Superior temporal gyrus (tissue), 1 donor: ENCODE measurements at regions not wholly inside any gene's neighbourhood (a gene's known extent, or its start where the extent isn't known, plus 50 kb on each side); places are given as distances from the start of the nearest gene placed in this dataset.
"Not testable (repeated sequence)": the region's sequence is repeated elsewhere in the genome, so short reads cannot be mapped to it uniquely, and the experiment has no call there.

Experiments used
- DNase-seq: peaks from one replicate; pipeline ENCODE4 v3.0.0-alpha.2; 2016; ENCODE audit errors: extremely low spot score

- DNase-seq = not testable (repeated sequence)
Measured at GRCh38 chr11:67940440-67940839, 63.5 kb downstream of the UNC93B1 start.

- DNase-seq = not testable (repeated sequence)
Measured at GRCh38 chr11:67938964-67939363, 64.9 kb downstream of the UNC93B1 start.

DNA sequence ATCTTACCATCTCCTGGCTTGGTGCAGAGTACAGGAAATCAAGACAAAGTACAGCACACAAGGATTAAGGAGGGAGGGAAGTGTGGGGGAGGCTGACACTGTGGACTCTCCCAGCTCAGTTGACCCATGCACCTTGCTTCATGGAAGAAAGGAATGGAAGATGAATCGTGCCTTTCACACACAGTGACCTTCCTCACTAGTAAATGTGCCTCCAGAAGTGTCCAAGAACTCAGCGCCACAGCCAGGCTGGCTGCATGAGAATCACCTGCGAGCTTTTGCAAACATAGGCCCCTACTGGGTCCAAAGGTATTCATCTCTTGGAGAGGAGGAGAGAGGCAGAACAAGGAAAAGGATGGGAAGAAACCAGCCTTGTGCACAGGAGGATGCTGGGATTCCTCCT, 65.5 kb downstream of the UNC93B1 start:
- not testable (repeated sequence) for DNase-seq

GRCh38 chr11:67923565-67923964, 80.3 kb downstream of the UNC93B1 start:
- DNase-seq = not testable (repeated sequence)

GRCh38 chr11:67920546-67920945, 83.4 kb downstream of the UNC93B1 start:
- not testable (repeated sequence) for DNase-seq

- DNase-seq = not testable (repeated sequence)
Measured at GRCh38 chr11:67912184-67912583, 91.7 kb downstream of the UNC93B1 start.

GRCh38 chr11:67911211-67911610, 92.7 kb downstream of the UNC93B1 start:
- DNase-seq = not testable (repeated sequence)

- DNase-seq = not testable (repeated sequence)
Measured at GRCh38 chr11:67910803-67911202, 93.1 kb downstream of the UNC93B1 start.

DNA sequence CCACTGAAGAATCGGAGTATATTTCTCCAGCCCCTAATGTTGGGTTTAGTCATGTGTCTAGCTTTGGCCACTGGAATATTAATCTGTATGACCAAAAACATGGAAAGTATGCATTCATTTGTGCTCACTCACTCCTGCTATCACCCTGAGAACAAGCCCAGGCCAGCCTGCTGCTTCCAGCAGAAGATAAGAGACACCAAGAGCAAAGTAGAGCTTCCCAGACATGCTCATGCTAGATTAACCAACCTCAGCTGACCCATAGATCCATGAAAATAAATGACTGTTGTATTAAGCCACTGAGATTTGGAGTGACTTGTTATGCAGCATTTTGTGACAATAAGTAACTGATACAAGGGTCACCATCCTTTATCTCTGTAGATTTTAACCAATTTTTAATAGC, 96.9 kb downstream of the UNC93B1 start:
- DNase-seq = not testable (repeated sequence)

GRCh38 chr11:67899462-67899861, 104.4 kb downstream of the UNC93B1 start:
- not testable (repeated sequence) for DNase-seq

DNA sequence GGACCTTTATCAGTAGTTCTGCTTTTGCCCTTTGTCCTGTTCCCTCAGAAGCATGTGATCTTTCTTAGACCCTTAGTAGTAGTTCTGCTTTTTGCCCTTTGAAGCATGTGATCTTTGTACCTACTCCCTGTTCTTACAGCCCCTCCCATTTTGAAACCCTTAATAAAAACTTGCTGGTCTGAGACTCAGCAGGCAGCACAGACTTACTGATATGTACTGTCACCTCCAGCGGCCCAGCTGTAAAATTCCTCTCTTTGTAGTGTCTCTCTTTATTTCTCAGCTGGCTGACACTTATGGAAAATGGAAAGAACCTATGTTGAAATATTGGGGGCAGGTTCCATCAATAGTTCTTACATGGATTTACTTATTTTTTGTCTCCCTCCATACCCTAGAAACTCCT, 110.4 kb downstream of the UNC93B1 start:
- not testable (repeated sequence) for DNase-seq

DNA sequence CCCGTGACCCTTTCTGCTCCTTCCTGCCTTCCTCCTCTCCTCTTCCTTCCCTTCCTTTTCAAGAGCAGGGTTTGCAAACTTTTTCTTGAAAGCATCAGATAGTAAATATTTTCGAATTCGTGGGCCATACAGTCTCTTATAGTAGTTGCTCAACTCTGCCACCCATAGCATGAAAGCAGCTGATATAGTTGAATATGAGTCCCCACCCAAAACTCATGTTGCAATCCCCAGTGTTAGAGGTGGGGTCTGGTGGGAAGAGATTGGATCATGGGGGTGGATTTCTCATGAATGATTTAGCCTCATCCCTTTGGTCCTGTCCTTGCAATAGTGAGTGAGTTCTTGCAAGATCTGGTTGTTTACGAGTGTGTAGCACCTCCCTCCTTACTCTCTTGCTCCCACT, 114.3 kb downstream of the UNC93B1 start:
- DNase-seq = not testable (repeated sequence)

DNA sequence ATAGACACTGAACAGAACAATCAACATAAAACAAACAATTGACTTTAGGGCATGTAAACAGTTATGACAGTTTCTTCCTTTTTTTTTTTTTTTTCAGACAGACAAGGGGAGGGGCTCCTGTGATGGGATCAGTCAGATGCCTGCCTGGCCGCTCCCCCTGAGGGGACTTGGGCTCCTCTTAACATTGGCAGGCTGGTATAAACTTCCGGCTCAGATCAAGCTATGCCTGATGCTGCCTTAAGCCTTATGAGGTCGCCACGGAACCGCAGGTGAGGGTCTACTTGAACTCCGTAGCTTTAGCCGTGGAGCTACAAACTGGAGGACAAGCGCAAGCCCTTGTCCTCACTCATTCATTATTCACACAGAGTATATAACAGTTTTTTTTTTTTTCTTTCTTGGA, 115.8 kb downstream of the UNC93B1 start:
- not testable (repeated sequence) for DNase-seq

- not testable (repeated sequence) for DNase-seq
Measured at GRCh38 chr11:67886672-67887071, 117.2 kb downstream of the UNC93B1 start.

DNA sequence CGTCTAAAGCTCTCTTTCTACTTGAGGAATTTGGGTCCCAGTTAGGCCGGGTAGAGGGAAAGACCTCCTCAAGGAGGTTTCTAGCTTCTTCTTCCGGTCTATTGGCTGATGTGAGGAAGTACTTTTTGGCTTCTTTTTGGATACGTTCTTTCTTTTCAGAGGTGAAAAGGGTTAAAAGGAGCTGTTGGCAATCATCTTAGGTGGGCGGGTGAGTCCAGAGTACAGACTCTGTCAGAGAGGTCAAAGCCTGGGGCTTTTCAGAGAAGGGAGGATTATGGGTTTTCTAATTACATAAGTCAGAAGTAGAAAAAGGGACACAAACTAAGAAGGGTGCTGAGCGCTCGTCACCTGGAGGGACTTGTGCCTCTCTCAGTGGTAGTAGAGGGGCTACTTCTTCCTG, 117.7 kb downstream of the UNC93B1 start:
- DNase-seq = not testable (repeated sequence)

DNA sequence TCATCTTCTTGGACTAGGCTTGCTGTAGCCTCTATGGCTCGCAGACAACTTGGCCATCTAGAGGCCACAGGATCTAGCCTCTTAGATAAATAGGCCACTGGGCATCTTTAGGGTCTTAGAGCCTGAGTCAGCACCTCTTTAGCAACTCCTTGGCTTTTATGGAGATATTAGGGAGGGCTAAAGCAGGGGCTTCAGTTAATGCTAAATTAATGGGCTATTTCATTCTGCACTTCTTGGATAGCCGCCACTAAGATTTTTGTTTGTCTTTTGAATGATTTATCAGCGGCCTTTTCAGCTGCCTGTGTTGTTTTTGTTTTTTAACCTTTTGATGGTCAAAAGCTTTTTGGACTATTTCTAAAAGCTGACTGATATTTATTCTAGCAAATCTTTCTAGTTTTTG, 118.3 kb downstream of the UNC93B1 start:
- DNase-seq = not testable (repeated sequence)

DNA sequence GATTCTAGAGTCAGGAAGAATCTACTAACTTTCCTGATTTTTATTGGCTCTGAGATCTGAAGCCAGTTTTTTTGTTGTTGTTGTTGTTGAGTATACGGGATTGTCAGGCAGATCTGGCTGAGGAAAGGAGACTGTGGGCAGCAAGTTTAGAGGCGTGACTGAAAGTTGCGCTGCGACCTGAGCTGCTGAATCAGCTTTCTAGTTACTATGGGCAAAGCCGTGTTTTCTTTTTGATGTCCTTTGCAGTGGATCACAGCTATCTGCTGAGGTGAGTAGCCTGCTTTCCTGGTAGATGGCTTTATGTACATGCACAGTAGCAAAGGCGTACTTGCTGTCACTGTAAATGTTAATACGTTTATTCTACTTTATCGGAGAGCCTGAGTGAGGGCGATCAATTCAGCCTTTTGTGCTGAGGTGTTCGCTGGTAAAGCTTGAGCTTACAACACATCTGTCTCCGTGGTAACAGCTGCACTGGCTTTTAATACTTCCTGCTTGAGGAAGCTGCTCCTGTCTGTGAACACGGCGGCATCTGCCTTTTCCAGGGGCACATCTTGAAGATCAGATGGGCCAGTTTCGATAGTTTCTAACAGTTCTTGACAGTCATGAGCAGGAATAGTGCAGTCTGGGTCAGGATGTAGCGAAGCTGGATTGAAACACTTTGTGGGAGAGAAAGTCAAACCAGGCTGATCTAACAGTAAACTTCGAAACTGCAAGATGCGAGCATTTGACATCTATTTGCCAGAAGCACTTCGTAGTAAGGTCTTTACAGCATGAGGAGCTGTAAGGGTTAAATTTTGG, 118.9 kb downstream of the UNC93B1 start:
- DNase-seq = not testable (repeated sequence)

DNA sequence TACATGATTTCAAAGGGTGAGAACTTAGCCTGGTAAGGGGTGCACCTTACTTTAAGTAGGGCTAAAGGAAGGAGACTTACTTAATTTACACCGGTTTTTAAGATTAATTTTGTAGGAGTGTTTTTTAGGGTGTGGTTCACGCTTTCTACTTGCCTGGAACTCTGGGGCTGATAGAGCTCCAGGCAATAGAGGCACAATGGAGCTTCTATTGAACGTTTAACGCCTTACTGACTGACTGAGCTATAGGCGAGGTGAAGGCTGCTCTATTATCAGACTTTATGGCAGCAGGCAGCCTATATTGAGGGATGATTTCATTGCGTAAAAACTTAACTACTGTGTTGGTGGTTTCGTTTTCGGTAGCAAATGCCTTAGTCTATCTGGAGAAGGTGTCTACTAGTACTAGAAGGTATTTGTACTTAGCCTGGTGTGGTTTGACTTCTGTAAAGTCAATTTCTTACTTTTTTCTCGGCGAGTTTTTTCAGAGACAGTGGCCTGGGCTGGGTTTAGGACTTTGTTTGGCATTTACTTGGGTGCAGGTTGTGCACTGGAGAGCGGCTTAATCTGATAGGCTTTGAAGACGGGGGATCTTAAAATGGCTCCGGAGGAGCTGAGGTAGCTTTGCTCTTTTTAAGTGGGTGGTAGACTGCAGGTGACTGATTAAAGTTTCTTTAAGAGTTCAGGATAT, 119.7 kb downstream of the UNC93B1 start:
- not testable (repeated sequence) for DNase-seq

GRCh38 chr11:67882304-67882703, 121.6 kb downstream of the UNC93B1 start:
- DNase-seq = not testable (repeated sequence)

- DNase-seq = not testable (repeated sequence)
Measured at GRCh38 chr11:67881836-67882235, 122.1 kb downstream of the UNC93B1 start.

DNA sequence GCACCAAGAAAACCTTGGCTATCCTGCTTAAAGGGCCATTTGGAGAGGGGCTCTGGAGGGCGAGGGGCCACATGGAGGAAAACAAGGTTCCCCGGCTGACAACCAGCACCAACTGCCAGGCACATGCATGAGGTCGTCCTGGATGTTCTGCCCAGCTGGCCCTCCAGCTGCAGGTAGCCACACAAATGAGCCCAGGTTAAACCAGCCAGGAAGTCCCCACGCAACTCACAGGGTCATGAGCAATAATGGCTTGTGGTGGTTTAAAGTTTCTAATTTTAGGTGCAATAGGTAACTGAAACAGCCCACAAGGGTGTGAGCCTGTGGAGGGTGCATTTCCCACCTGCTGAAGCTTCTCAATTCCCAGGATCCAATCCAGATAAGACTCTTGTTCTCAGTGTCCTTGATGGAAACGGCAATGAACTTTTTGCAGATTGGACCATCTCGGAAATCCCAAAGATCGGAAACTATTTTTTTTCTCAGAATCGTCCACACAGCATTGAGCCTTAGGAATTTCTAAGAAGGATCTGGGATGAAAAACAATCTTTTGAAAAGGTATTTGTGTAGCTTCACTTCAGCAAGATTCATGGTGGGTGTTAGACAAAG, 123.2 kb downstream of the UNC93B1 start:
- not testable (repeated sequence) for DNase-seq

DNA sequence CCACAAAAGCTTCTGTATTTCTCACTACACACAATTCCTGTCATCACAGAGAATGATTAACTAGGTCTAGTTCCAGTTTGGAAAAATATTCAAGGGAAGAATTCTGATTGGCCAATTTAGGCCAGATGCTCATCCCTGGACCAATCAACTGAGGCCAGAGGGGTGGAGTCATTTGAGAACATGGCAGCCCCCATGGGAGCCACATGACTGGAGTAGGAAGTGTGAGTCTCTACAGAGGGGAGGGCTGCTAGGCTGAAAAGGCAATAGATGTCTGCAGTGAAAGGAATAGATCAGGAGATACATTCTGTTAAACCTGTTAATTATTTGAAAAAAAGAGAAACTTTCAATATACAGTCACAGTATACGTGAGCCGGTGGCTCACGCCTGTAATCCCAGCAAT, 125.2 kb downstream of the UNC93B1 start:
- DNase-seq = not testable (repeated sequence)
